ENCODE measurements at regions not wholly inside any gene's neighbourhood (a gene's known extent, or its start where the extent isn't known, plus 50 kb on each side); places are given as distances from the start of the nearest gene placed in this dataset.

DNA sequence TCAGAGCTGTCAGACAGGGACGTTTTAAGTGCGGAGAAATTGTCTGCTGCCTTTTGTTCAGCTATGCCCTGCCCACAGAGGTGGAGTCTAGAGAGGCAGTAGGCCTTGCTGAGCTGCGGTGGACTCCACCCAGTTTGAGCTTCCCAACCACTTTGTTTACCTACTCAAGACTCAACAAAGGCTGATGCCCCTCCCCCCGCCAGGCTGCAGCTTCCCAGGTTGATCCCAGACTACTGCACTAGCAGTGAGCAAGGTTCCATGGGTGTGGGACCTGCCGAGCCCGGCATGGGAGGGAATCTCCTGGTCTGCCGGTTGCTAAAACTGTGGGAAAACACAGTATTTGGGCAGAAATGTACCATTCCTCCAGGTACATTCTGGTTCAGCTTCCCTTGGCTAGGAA is 282.1 kb downstream of the VGLL3 start:
- no peaks in the 10 kb centered on the region for H3K36me3 ChIP-seq (ENCODE audit: control insufficient read depth in 4 of 4, insufficient read depth in 3 of 4, low read depth in 1 of 4, low read length in 3 of 4)
- H3K4me1 ChIP-seq (ENCODE audit: control insufficient read depth in 4 of 4, insufficient read depth in 4 of 4, low read length in 3 of 4), result no peaks in the 10 kb centered on the region
- H3K4me3 ChIP-seq (ENCODE audit: low read depth in 1 of 3, low read length in 3 of 3), result no peak overlapping the region
- DNase-seq (ENCODE audit: low spot score), result no peak
- no peak overlapping the region for H3K27ac ChIP-seq (ENCODE audit: low read depth in 1 of 2, low read length in 2 of 2)
- H3K9me3 ChIP-seq (ENCODE audit: control insufficient read depth in 4 of 4, low read length in 3 of 4), result peaks cover 0 to 4% (median 0%) of the 10 kb centered on the region in 4 donors
- TF ChIP-seq, protein P1, sequence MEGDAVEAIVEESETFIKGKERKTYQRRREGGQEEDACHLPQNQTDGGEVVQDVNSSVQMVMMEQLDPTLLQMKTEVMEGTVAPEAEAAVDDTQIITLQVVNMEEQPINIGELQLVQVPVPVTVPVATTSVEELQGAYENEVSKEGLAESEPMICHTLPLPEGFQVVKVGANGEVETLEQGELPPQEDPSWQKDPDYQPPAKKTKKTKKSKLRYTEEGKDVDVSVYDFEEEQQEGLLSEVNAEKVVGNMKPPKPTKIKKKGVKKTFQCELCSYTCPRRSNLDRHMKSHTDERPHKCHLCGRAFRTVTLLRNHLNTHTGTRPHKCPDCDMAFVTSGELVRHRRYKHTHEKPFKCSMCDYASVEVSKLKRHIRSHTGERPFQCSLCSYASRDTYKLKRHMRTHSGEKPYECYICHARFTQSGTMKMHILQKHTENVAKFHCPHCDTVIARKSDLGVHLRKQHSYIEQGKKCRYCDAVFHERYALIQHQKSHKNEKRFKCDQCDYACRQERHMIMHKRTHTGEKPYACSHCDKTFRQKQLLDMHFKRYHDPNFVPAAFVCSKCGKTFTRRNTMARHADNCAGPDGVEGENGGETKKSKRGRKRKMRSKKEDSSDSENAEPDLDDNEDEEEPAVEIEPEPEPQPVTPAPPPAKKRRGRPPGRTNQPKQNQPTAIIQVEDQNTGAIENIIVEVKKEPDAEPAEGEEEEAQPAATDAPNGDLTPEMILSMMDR (IDR thresholded peaks at IDR 0.05; ENCODE audit: low read depth, low read length, missing input control), result no peak
- TF ChIP-seq FOXA2 (IDR thresholded peaks at IDR 0.05) (no peak), NR2F2 (IDR thresholded peaks at IDR 0.05) (no peak), EGR1 (IDR thresholded peaks at IDR 0.05; ENCODE audit: low read depth in 2 of 2) (no peak), FOXA1 (IDR thresholded peaks at IDR 0.05) (no peak), RXRA (IDR thresholded peaks at IDR 0.05) (no peak), SP1 (IDR thresholded peaks at IDR 0.05) (no peak), HNF4G (IDR thresholded peaks at IDR 0.05) (no peak), MAX (IDR thresholded peaks at IDR 0.05) (no peak), HNF4A (conservative IDR thresholded peaks at IDR 0.05) (no peak), RAD21 (IDR thresholded peaks at IDR 0.05) (no peak), GABPA (IDR thresholded peaks at IDR 0.05 in 1 of 2, conservative IDR thresholded peaks at IDR 0.05 in 1 of 2) (no peak), YY1 (IDR thresholded peaks at IDR 0.05) (no peak), REST (IDR thresholded peaks at IDR 0.05) (no peak), TAF1 (conservative IDR thresholded peaks at IDR 0.05) (no peak), JUND (IDR thresholded peaks at IDR 0.05) (no peak)
- TF ChIP-seq, protein P2, sequence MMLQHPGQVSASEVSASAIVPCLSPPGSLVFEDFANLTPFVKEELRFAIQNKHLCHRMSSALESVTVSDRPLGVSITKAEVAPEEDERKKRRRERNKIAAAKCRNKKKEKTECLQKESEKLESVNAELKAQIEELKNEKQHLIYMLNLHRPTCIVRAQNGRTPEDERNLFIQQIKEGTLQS (IDR thresholded peaks at IDR 0.05), result no peak
- TF ChIP-seq, protein P3, sequence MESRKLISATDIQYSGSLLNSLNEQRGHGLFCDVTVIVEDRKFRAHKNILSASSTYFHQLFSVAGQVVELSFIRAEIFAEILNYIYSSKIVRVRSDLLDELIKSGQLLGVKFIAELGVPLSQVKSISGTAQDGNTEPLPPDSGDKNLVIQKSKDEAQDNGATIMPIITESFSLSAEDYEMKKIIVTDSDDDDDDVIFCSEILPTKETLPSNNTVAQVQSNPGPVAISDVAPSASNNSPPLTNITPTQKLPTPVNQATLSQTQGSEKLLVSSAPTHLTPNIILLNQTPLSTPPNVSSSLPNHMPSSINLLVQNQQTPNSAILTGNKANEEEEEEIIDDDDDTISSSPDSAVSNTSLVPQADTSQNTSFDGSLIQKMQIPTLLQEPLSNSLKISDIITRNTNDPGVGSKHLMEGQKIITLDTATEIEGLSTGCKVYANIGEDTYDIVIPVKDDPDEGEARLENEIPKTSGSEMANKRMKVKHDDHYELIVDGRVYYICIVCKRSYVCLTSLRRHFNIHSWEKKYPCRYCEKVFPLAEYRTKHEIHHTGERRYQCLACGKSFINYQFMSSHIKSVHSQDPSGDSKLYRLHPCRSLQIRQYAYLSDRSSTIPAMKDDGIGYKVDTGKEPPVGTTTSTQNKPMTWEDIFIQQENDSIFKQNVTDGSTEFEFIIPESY (IDR thresholded peaks at IDR 0.05), result no peak
- WGBS, result 79% methylated on average over 7 of the region's 7 CpGs
- no peaks in the 10 kb centered on the region for H3K27me3 ChIP-seq (ENCODE audit: control insufficient read depth in 4 of 4, insufficient read depth in 4 of 4, low read length in 3 of 4)
- H3K9ac ChIP-seq (ENCODE audit: low read depth in 1 of 2, low read length in 2 of 2), result no peak overlapping the region
